Type B pancreatic cell (in vitro differentiated cells): ENCODE measurements at regions not wholly inside any gene's neighbourhood (a gene's known extent, or its start where the extent isn't known, plus 50 kb on each side); places are given as distances from the start of the nearest gene placed in this dataset.

Experiments
- DNase-seq: peaks from one replicate; pipeline ENCODE4 v3.0.0; 2021; ENCODE audit warnings: mixed read lengths; ENCODE audit not compliant: unreplicated experiment; ENCODE audit errors: extremely low spot score
- H3K27ac Mint-ChIP-seq: 2 replicates; pipeline ENCODE4 v1.8.0; 2021; ENCODE audit warnings: mild to moderate bottlenecking, mixed read lengths
- H3K27me3 Mint-ChIP-seq: 2 replicates; pipeline ENCODE4 v1.8.0; 2021; ENCODE audit warnings: mixed read lengths
- H3K36me3 Mint-ChIP-seq: 2 replicates; pipeline ENCODE4 v1.8.0; 2021; ENCODE audit warnings: mixed read lengths
- H3K4me1 Mint-ChIP-seq: one replicate; pipeline ENCODE4 v1.8.0; 2021; ENCODE audit warnings: mixed read lengths; ENCODE audit not compliant: unreplicated experiment
- H3K4me3 Mint-ChIP-seq: 2 replicates; pipeline ENCODE4 v1.8.0; 2021; ENCODE audit warnings: mild to moderate bottlenecking, mixed read lengths
- H3K9me3 Mint-ChIP-seq: 2 replicates; pipeline ENCODE4 v1.8.0; 2021; ENCODE audit warnings: mixed read lengths
- CTCF ChIP-seq: fragments of 200-600 bp; sonication (generic); conservative IDR thresholded peaks from 2 replicates; pipeline ENCODE4 v1.5.0; 2021; ENCODE audit warnings: antibody characterized with exemption, mild to moderate bottlenecking

GRCh38 chr6:125512621-125513020, 210.9 kb upstream of the HDDC2 start:
- no peak overlapping the region for H3K27ac Mint-ChIP-seq

GRCh38 chr6:125513978-125514377, 212.2 kb upstream of the HDDC2 start:
- DNase-seq, result no peak
- Mint-ChIP-seq H3K9me3 (peaks cover 9% of the 10 kb centered on the region), H3K36me3 (no peaks in the 10 kb centered on the region), H3K27ac (no peak overlapping the region), H3K27me3 (no peaks in the 10 kb centered on the region), H3K4me3 (no peak overlapping the region), H3K4me1 (peaks cover 4% of the 10 kb centered on the region)
- TF ChIP-seq CTCF, result no peak

More at GRCh38 chr6:125512621-125513020, 210.9 kb upstream of the HDDC2 start:
- Mint-ChIP-seq H3K9me3 (peaks cover 9% of the 10 kb centered on the region), H3K27me3 (no peaks in the 10 kb centered on the region), H3K4me1 (peaks cover 10% of the 10 kb centered on the region), H3K4me3 (no peak overlapping the region), H3K36me3 (no peaks in the 10 kb centered on the region)
- TF ChIP-seq CTCF, result peak; percentile 54
- no peak for DNase-seq

GRCh38 chr6:125516644-125517043, 214.9 kb upstream of the HDDC2 start:
- DNase-seq, result no peak
- no peak for TF ChIP-seq CTCF
- Mint-ChIP-seq H3K9me3 (peaks cover 14% of the 10 kb centered on the region), H3K27ac (no peak overlapping the region), H3K4me1 (peaks cover 5% of the 10 kb centered on the region), H3K27me3 (no peaks in the 10 kb centered on the region), H3K36me3 (no peaks in the 10 kb centered on the region), H3K4me3 (no peak overlapping the region)

GRCh38 chr6:125519367-125519766, 217.6 kb upstream of the HDDC2 start:
- peaks cover 14% of the 10 kb centered on the region for H3K9me3 Mint-ChIP-seq
- no peak overlapping the region for H3K4me3 Mint-ChIP-seq
- H3K4me1 Mint-ChIP-seq, result peaks cover 5% of the 10 kb centered on the region
- peak; percentile 28 for TF ChIP-seq CTCF
- H3K27ac Mint-ChIP-seq, result no peak overlapping the region
- H3K27me3 Mint-ChIP-seq, result no peaks in the 10 kb centered on the region
- H3K36me3 Mint-ChIP-seq, result no peaks in the 10 kb centered on the region
- no peak for DNase-seq

GRCh38 chr6:125524356-125524755, 222.6 kb upstream of the HDDC2 start:
- TF ChIP-seq CTCF, result no peak
- no peaks in the 10 kb centered on the region for H3K36me3 Mint-ChIP-seq
- H3K27ac Mint-ChIP-seq, result no peak overlapping the region
- H3K9me3 Mint-ChIP-seq, result peaks cover 10% of the 10 kb centered on the region
- no peak overlapping the region for H3K4me3 Mint-ChIP-seq
- peaks cover 21% of the 10 kb centered on the region for H3K4me1 Mint-ChIP-seq
- H3K27me3 Mint-ChIP-seq, result no peaks in the 10 kb centered on the region
- DNase-seq, result no peak

- DNase-seq, result no peak
- Mint-ChIP-seq H3K27ac (no peak overlapping the region), H3K27me3 (peaks cover 3% of the 10 kb centered on the region), H3K4me3 (no peak overlapping the region), H3K4me1 (peaks cover 20% of the 10 kb centered on the region), H3K9me3 (peaks cover 4% of the 10 kb centered on the region), H3K36me3 (no peaks in the 10 kb centered on the region)
- no peak for TF ChIP-seq CTCF
These were observed 223.3 kb upstream of the HEY2 start for GRCh38 chr6:125526007-125526720.
